BLaER1 treated with 17β-estradiol and CSF1 and Interleukin-3, amounts not matched to agents 10 nM and 100 nM (cell line): ENCODE measurements at regions not wholly inside any gene's neighbourhood (a gene's known extent, or its start where the extent isn't known, plus 50 kb on each side); places are given as distances from the start of the nearest gene placed in this dataset.

Experiments used
- H3K27ac ChIP-seq, 11 experiments: shearing (Covaris generic); formaldehyde crosslinking; 2 replicates each; pipeline ENCODE4 v1.8.1; 2022
- H3K27me3 ChIP-seq, 11 experiments: shearing (Covaris generic); formaldehyde crosslinking; 2 replicates each; pipeline ENCODE4 v1.8.1; 2022
- H3K36me3 ChIP-seq, 11 experiments: shearing (Covaris generic); formaldehyde crosslinking; 2 replicates each; pipeline ENCODE4 v1.8.1; 2022
- H3K4me1 ChIP-seq, 10 experiments: shearing (Covaris generic); formaldehyde crosslinking; 2 replicates each; pipeline ENCODE4 v1.8.1; 2022
- H3K4me2 ChIP-seq, 11 experiments: shearing (Covaris generic); formaldehyde crosslinking; 2 replicates each; pipeline ENCODE4 v1.8.1; 2022
- H3K4me3 ChIP-seq, 10 experiments: shearing (Covaris generic); formaldehyde crosslinking; 2 replicates each; pipeline ENCODE4 v1.8.1; 2022
- H3K9ac ChIP-seq, 11 experiments: shearing (Covaris generic); formaldehyde crosslinking; 2 replicates each; pipeline ENCODE4 v1.8.1; 2022
- H3K9me3 ChIP-seq, 11 experiments: shearing (Covaris generic); formaldehyde crosslinking; replicated peaks in 1 of 11; 2 replicates each; pipeline ENCODE4 v1.8.1; 2022
- H4K20me1 ChIP-seq, 11 experiments: shearing (Covaris generic); formaldehyde crosslinking; 2 replicates each; pipeline ENCODE4 v1.8.1; 2022
- Cebpa-rat ChIP-seq, 11 experiments: shearing (Covaris generic); IDR thresholded peaks; 2 replicates each; pipeline ENCODE4 v1.8.1; 2022

- no peaks in the 10 kb centered on the region for H3K9me3 ChIP-seq
- H3K4me1 ChIP-seq: no peaks in the 10 kb centered on the region
- H3K36me3 ChIP-seq: no peaks in the 10 kb centered on the region
- no peak overlapping the region for H3K4me3 ChIP-seq
- no peak overlapping the region for H3K27ac ChIP-seq
- TF ChIP-seq Cebpa-rat (IDR thresholded peaks at IDR 0.05): no peak
- H3K4me2 ChIP-seq: no peak overlapping the region
- no peaks in the 10 kb centered on the region for H4K20me1 ChIP-seq
- H3K27me3 ChIP-seq: no peaks in the 10 kb centered on the region
- H3K9ac ChIP-seq: no peak overlapping the region
Observed at GRCh38 chr15:47326410-47327333, 390.6 kb upstream of the SEMA6D start.

- H3K4me2 ChIP-seq: no peak overlapping the region
- no peak overlapping the region for H3K27ac ChIP-seq
- no peak overlapping the region for H3K4me3 ChIP-seq
- H3K9me3 ChIP-seq: peaks cover 0 to 11% (median 7%) of the 10 kb centered on the region in 11 experiments; a peak in 8 of 22 replicates
- H3K27me3 ChIP-seq: no peaks in the 10 kb centered on the region
- TF ChIP-seq Cebpa-rat (IDR thresholded peaks at IDR 0.05): no peak
- no peaks in the 10 kb centered on the region for H3K4me1 ChIP-seq
- no peaks in the 10 kb centered on the region for H4K20me1 ChIP-seq
- no peaks in the 10 kb centered on the region for H3K36me3 ChIP-seq
- H3K9ac ChIP-seq: no peak overlapping the region
Observed at GRCh38 chr15:47331829-47332393, 385.4 kb upstream of the SEMA6D start.

GRCh38 chr15:47332481-47332880, 384.8 kb upstream of the SEMA6D start:
- H3K27ac ChIP-seq: no peak overlapping the region
- H3K4me2 ChIP-seq: no peak overlapping the region

GRCh38 chr15:47333734-47334133, 383.6 kb upstream of the SEMA6D start:
- Histone ChIP-seq H3K4me1 (no peaks in the 10 kb centered on the region), H3K4me2 (no peak overlapping the region), H4K20me1 (no peaks in the 10 kb centered on the region), H3K4me3 (no peak overlapping the region), H3K9ac (no peak overlapping the region), H3K27me3 (no peaks in the 10 kb centered on the region), H3K9me3 (peaks cover 0 to 11% (median 7%) of the 10 kb centered on the region in 11 experiments; a peak in 8 of 22 replicates), H3K36me3 (no peaks in the 10 kb centered on the region), H3K27ac (no peak overlapping the region)
- TF ChIP-seq Cebpa-rat (IDR thresholded peaks at IDR 0.05): no peak

More at GRCh38 chr15:47332481-47332880, 384.8 kb upstream of the SEMA6D start:
- no peaks in the 10 kb centered on the region for H3K27me3 ChIP-seq
- H3K9ac ChIP-seq: no peak overlapping the region
- H3K36me3 ChIP-seq: no peaks in the 10 kb centered on the region
- TF ChIP-seq Cebpa-rat (IDR thresholded peaks at IDR 0.05): no peak
- no peaks in the 10 kb centered on the region for H4K20me1 ChIP-seq
- H3K4me1 ChIP-seq: no peaks in the 10 kb centered on the region
- peaks cover 0 to 11% (median 7%) of the 10 kb centered on the region in 11 experiments; a peak in 8 of 22 replicates for H3K9me3 ChIP-seq
- H3K4me3 ChIP-seq: no peak overlapping the region

GRCh38 chr15:47334805-47335535, 382.3 kb upstream of the SEMA6D start:
- Histone ChIP-seq H3K27ac (no peak overlapping the region), H3K36me3 (no peaks in the 10 kb centered on the region), H3K4me2 (no peak overlapping the region), H3K4me3 (no peak overlapping the region), H3K27me3 (no peaks in the 10 kb centered on the region), H3K9me3 (peaks cover 0 to 11% (median 7%) of the 10 kb centered on the region in 11 experiments; a peak in 8 of 22 replicates), H4K20me1 (no peaks in the 10 kb centered on the region), H3K4me1 (no peaks in the 10 kb centered on the region), H3K9ac (no peak overlapping the region)
- no peak for TF ChIP-seq Cebpa-rat (IDR thresholded peaks at IDR 0.05)

- H3K36me3 ChIP-seq: no peaks in the 10 kb centered on the region
- TF ChIP-seq Cebpa-rat (IDR thresholded peaks at IDR 0.05): no peak
- no peaks in the 10 kb centered on the region for H3K27me3 ChIP-seq
- H4K20me1 ChIP-seq: no peaks in the 10 kb centered on the region
- no peaks in the 10 kb centered on the region for H3K4me1 ChIP-seq
- H3K9ac ChIP-seq: no peak overlapping the region
- H3K4me3 ChIP-seq: no peak overlapping the region
- no peak overlapping the region for H3K27ac ChIP-seq
- no peak overlapping the region for H3K4me2 ChIP-seq
- H3K9me3 ChIP-seq: peaks cover 0 to 11% (median 7%) of the 10 kb centered on the region in 11 experiments; a peak in 8 of 22 replicates
Observed at GRCh38 chr15:47337106-47337505, 380.2 kb upstream of the SEMA6D start.

- Histone ChIP-seq H3K4me3 (no peak overlapping the region), H3K4me1 (no peaks in the 10 kb centered on the region), H3K9ac (no peak overlapping the region), H3K36me3 (no peaks in the 10 kb centered on the region), H4K20me1 (no peaks in the 10 kb centered on the region), H3K4me2 (no peak overlapping the region), H3K27me3 (no peaks in the 10 kb centered on the region), H3K9me3 (peaks cover 0 to 11% (median 7%) of the 10 kb centered on the region in 11 experiments; a peak in 8 of 22 replicates), H3K27ac (no peak overlapping the region)
- no peak for TF ChIP-seq Cebpa-rat (IDR thresholded peaks at IDR 0.05)
Observed at GRCh38 chr15:47337836-47338235, 379.5 kb upstream of the SEMA6D start.

GRCh38 chr15:47338771-47339170, 378.5 kb upstream of the SEMA6D start:
- Histone ChIP-seq H3K27me3 (no peaks in the 10 kb centered on the region), H3K4me2 (no peak overlapping the region), H3K9ac (no peak overlapping the region), H4K20me1 (no peaks in the 10 kb centered on the region), H3K27ac (no peak overlapping the region), H3K36me3 (no peaks in the 10 kb centered on the region), H3K9me3 (peaks cover 0 to 11% (median 7%) of the 10 kb centered on the region in 11 experiments; a peak in 8 of 22 replicates), H3K4me3 (no peak overlapping the region), H3K4me1 (no peaks in the 10 kb centered on the region)
- TF ChIP-seq Cebpa-rat (IDR thresholded peaks at IDR 0.05): no peak
